Liver (tissue), 3 donors: ENCODE measurements at regions not wholly inside any gene's neighbourhood (a gene's known extent, or its start where the extent isn't known, plus 50 kb on each side); places are given as distances from the start of the nearest gene placed in this dataset.

ENCODE experiments used
- EGR1 ChIP-seq, 2 donors: IDR thresholded peaks; 2 replicates each; pipeline ENCODE4 v1.6.1; 2016 to 2018; ENCODE audit warnings: antibody characterized with exemption in 2 of 2, low read depth in 2 of 2
- TAF1 ChIP-seq: conservative IDR thresholded peaks from 2 replicates; pipeline ENCODE4 v1.6.1; 2016; ENCODE audit warnings: antibody characterized with exemption, mild to moderate bottlenecking
- TF ChIP-seq, protein P1 (sequence below): fragments of 150-350 bp; IDR thresholded peaks from 2 replicates; pipeline ENCODE4 v1.5.1; 2017; ENCODE audit warnings: improper control_type of control experiment, low read depth, low read length; ENCODE audit not compliant: missing input control
- donor health status: healthy.
- donor health status: healthy.

DNA sequence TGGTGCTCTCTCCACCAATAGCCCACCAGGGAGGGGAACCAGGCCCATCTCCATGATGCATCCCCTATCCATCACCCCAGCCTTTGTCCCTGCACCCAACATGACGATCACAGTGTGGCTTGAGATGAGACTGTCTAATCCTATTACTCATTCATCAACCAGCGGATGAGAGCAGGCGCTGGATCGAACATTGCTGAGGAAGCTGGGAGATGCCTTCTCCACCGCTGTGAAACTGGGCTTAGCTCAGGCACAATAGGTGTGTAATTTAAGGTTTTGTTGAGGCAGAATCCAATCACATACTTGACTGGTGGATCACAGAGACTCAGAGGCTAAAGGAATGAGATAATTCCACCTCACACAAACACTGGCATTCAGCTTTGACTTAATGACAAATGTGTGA is 64.6 kb upstream of the IRX3 start:
- TF ChIP-seq TAF1 (no peak), EGR1 (IDR thresholded peaks at IDR 0.05; ENCODE audit: low read depth in 2 of 2) (no peak)
- TF ChIP-seq, protein P1, sequence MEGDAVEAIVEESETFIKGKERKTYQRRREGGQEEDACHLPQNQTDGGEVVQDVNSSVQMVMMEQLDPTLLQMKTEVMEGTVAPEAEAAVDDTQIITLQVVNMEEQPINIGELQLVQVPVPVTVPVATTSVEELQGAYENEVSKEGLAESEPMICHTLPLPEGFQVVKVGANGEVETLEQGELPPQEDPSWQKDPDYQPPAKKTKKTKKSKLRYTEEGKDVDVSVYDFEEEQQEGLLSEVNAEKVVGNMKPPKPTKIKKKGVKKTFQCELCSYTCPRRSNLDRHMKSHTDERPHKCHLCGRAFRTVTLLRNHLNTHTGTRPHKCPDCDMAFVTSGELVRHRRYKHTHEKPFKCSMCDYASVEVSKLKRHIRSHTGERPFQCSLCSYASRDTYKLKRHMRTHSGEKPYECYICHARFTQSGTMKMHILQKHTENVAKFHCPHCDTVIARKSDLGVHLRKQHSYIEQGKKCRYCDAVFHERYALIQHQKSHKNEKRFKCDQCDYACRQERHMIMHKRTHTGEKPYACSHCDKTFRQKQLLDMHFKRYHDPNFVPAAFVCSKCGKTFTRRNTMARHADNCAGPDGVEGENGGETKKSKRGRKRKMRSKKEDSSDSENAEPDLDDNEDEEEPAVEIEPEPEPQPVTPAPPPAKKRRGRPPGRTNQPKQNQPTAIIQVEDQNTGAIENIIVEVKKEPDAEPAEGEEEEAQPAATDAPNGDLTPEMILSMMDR = no peak
